Panc1 (cell line): ENCODE measurements at regions not wholly inside any gene's neighbourhood (a gene's known extent, or its start where the extent isn't known, plus 50 kb on each side); places are given as distances from the start of the nearest gene placed in this dataset.

ENCODE experiments used
- ATAC-seq: fragments of 200-7000 bp; cut with Tn5 transposase; 2 replicates; pipeline ENCODE4 v1.9.1; 2020; ENCODE audit warnings: mild to moderate bottlenecking, moderate library complexity
- BruUV-seq: library from RNA; stranded (reverse); fragments of 400-500 nt; replicated peaks from 2 replicates; lab custom pipeline; 2021; lab: Mats Ljungman, UMichigan
- CTCF ChIA-PET: fragments of 300-600 bp; sonication (Branson Sonifier 250); formaldehyde crosslinking; loops from one replicate; lab custom pipeline; 2022; ENCODE audit warnings: antibody characterized with exemption; lab: Charles Lee
- POLR2A ChIA-PET: fragments of 300-600 bp; sonication (Branson Sonifier 250); formaldehyde crosslinking; loops from one replicate; lab custom pipeline; 2022; ENCODE audit warnings: antibody characterized with exemption; lab: Charles Lee
- DNase-seq: peaks from one replicate; pipeline ENCODE4 v3.0.0-alpha.2; 2010; ENCODE audit warnings: low read depth, low spot score
- H3K27ac ChIP-seq: 2 replicates; pipeline ENCODE4 v1.5.1; 2011; ENCODE audit warnings: mild to moderate bottlenecking, low read length, inconsistent platforms
- H3K27me3 ChIP-seq: fragments of 200-500 bp; sonication (Bioruptor generic); 2 replicates; pipeline ENCODE4 v1.6.0; 2014; ENCODE audit warnings: low read length, inconsistent platforms; ENCODE audit not compliant: control insufficient read depth, insufficient read depth
- H3K36me3 ChIP-seq: fragments of 200-500 bp; sonication (Bioruptor generic); 2 replicates; pipeline ENCODE4 v1.5.1; 2014; ENCODE audit warnings: inconsistent platforms, mild to moderate bottlenecking, low read length, moderate library complexity; ENCODE audit not compliant: control insufficient read depth, insufficient read depth
- H3K4me1 ChIP-seq: 2 replicates; pipeline ENCODE4 v1.5.1; 2011; ENCODE audit warnings: inconsistent platforms, mild to moderate bottlenecking, low read length, moderate library complexity; ENCODE audit not compliant: control insufficient read depth, insufficient read depth
- H3K4me3 ChIP-seq, 2 experiments: 2 replicates each; pipeline ENCODE4 v1.5.1; 2011 to 2012; ENCODE audit warnings: low read depth in 2 of 2, low read length in 2 of 2, mild to moderate bottlenecking in 2 of 2, inconsistent platforms in 1 of 2, moderate library complexity in 1 of 2
- H3K9me3 ChIP-seq: fragments of 200-500 bp; sonication (Bioruptor generic); 2 replicates; pipeline ENCODE4 v1.5.1; 2014; ENCODE audit warnings: low read depth, mild to moderate bottlenecking, inconsistent platforms, low read length, moderate library complexity; ENCODE audit not compliant: control insufficient read depth, insufficient read depth
- CTCF ChIP-seq: fragments of 450-650 bp; IDR thresholded peaks from 2 replicates; pipeline ENCODE4 v1.5.1; 2017; ENCODE audit warnings: mild to moderate bottlenecking
- POLR2AphosphoS5 ChIP-seq: IDR thresholded peaks from 2 replicates; pipeline ENCODE4 v1.6.1; 2012; ENCODE audit warnings: mild to moderate bottlenecking, low read depth, low read length, moderate library complexity
- REST ChIP-seq, 2 experiments: IDR thresholded peaks; 2 replicates each; pipeline ENCODE4 v1.6.1; 2011 to 2012; ENCODE audit warnings: low read depth in 2 of 2, control low read depth in 1 of 2, low read length in 1 of 2, mild to moderate bottlenecking in 1 of 2, moderate library complexity in 1 of 2; ENCODE audit not compliant: insufficient read depth in 1 of 2
- SIN3A ChIP-seq: IDR thresholded peaks from 2 replicates; pipeline ENCODE4 v1.6.1; 2012; ENCODE audit warnings: low read depth, mild to moderate bottlenecking, low read length, moderate library complexity, borderline replicate concordance; ENCODE audit not compliant: insufficient read depth
- TCF7L2 ChIP-seq: IDR thresholded peaks from 2 replicates; pipeline ENCODE4 v1.6.1; 2011; ENCODE audit warnings: mild to moderate bottlenecking, low read depth, low read length, inconsistent platforms
- in situ Hi-C: cut with HindIII; loops from 2 replicates; pipeline ENCODE4 v1.10.0; 2016; ENCODE audit warnings: low sequenced_read_pairs, low pct_unique_long_range_greater_than_20kb
- intact Hi-C: fragments of 100-400 bp; cut with micrococcal nuclease; formaldehyde crosslinking; loops from one replicate; pipeline ENCODE4 v1.10.0; 2022; ENCODE audit not compliant: unreplicated experiment

GRCh38 chr5:159422361-159422760 lies 92.1 kb upstream of the IL12B start:
- Histone ChIP-seq H3K27ac (no peak overlapping the region), H3K4me3 (no peak overlapping the region), H3K36me3 (no peaks in the 10 kb centered on the region), H3K4me1 (no peaks in the 10 kb centered on the region), H3K9me3 (no peaks in the 10 kb centered on the region), H3K27me3 (no peaks in the 10 kb centered on the region)
- intact Hi-C loops = no loop called here
- in situ Hi-C loops = no loop called here
- no TSS peak for BruUV-seq
- POLR2A ChIA-PET = no interaction called here
- no peak for TF ChIP-seq POLR2AphosphoS5
- TF ChIP-seq CTCF = no peak
- no peak for TF ChIP-seq SIN3A
- TF ChIP-seq REST (IDR thresholded peaks at IDR 0.05; ENCODE audit: insufficient read depth in 1 of 2, low read depth in 2 of 2, low read length in 1 of 2) = no peak
- TF ChIP-seq TCF7L2 = no peak
- CTCF ChIA-PET = no interaction called here
- DNase-seq (no peak), ATAC-seq (no peak)

- TF ChIP-seq CTCF (no peak), TCF7L2 (no peak), SIN3A (no peak), POLR2AphosphoS5 (no peak), REST (IDR thresholded peaks at IDR 0.05; ENCODE audit: insufficient read depth in 1 of 2, low read depth in 2 of 2, low read length in 1 of 2) (no peak)
- Histone ChIP-seq H3K4me1 (no peaks in the 10 kb centered on the region), H3K27ac (no peak overlapping the region), H3K9me3 (no peaks in the 10 kb centered on the region), H3K27me3 (no peaks in the 10 kb centered on the region), H3K36me3 (no peaks in the 10 kb centered on the region), H3K4me3 (no peak overlapping the region)
- BruUV-seq = no TSS peak
- ATAC-seq (no peak), DNase-seq (no peak)
- ChIA-PET CTCF (no interaction called here), POLR2A (no interaction called here)
- intact Hi-C loops (no loop called here), in situ Hi-C loops (no loop called here)
Observed at GRCh38 chr5:159422910-159423309, 92.6 kb upstream of the IL12B start.
